Esophagus mucosa (tissue), 1 donor: ENCODE measurements at regions not wholly inside any gene's neighbourhood (a gene's known extent, or its start where the extent isn't known, plus 50 kb on each side); places are given as distances from the start of the nearest gene placed in this dataset.

Experiments
- ATAC-seq: fragments of 200-7000 bp; cut with Tn5 transposase; one replicate; pipeline ENCODE4 v1.9.1; 2020
- donor health status: DM: yes; HTN: yes; CAD: no.

GRCh38 chr1:199113265-199113869 lies 474.5 kb downstream of the PTPRC start:
- ATAC-seq: no peak

GRCh38 chr1:199116488-199116887 lies 477.6 kb downstream of the PTPRC start:
- no peak for ATAC-seq

DNA sequence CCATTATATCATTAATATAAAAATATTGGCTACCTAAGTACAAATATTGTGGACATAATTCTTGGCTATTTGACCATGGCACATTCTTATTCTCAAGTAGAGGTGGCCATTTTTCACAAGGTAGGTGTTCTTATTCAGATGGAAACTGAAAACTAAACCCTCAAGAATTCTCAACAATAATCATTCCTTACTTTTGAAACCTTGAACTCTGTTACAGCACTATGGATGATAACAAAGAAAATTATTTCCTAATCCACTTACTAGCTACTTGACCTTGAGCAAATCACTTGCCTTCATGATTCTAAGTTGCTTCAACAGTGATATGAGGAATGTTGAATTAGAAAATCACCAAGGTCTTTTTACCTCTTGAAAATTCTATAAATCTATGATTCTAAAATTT lies 482.2 kb downstream of the PTPRC start:
- no peak for ATAC-seq

DNA sequence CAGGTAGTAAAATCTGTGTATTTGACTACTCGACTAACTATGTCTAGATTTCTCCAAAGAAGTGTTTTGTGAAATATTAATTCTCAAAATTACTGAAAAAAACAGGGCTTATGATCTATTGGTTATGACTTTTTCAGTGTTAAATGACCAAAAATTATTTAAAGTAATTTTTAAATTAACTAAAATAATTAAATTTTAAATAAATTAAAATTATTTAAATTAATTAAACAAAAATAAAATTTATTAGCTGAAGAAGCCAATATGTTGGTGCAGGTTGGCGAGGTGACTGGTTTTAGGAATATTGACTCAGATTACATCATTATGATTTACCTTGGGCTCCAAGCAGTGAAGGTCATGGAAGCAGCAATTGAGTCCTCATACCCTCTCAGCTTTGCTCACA lies 483.2 kb downstream of the PTPRC start:
- ATAC-seq: no peak

DNA sequence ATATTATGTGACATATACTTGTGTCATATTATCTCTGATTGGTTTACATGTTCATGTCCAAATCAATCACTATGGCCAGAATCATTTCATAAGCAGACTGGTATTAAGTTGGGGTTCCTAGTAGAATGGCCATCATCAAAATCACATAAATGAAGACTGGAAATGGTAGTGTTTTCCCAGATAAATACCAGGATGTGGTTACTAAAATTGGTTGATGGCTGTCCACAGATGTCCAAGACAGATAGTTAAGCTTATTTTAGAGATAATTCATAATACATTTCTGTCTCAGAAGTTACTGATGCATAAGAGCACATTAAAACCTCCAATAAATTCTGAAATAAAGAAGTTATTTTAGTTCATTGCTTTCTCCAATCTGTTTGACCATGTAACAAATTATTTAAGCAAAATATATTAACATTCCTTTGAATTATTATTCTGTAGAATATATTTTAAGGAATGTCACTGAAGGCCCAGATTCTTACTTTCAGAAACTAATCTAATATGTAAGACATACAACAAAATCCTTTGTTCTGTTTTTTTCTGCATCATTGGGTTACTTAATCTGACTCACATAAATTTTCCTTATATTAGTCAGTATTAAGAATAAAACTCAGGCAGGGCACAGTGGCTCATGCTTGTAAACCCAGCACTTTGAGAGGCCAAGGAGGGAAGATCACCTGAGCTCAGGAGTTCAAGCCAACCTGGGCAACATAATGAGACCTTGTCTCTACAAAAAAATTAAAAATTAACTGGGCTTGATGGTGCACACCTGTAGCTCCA lies 483.9 kb downstream of the PTPRC start:
- ATAC-seq: no peak

- ATAC-seq: no peak
Measured at GRCh38 chr1:199123615-199124014, 484.8 kb downstream of the PTPRC start.

- no peak for ATAC-seq
Measured at GRCh38 chr1:199124351-199124750, 485.5 kb downstream of the PTPRC start.

DNA sequence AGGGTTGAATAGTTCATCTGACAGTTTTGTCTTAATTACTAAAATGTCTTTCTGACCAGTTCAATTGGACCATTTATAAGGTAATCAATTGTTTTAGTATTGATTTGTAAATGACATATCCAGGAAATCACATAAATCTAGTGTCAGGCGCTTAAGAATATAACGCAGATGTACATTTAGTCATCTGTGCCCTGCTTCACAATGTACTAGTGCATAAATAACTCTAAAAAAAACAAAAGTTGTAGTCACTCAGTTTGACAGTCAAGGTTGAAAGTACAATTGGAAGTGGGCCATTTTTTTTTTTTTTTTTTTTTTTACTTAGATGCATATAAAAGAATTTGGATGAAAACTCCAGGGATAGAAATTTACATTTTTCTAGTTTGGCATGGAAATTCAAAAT lies 490.4 kb downstream of the PTPRC start:
- ATAC-seq: no peak

DNA sequence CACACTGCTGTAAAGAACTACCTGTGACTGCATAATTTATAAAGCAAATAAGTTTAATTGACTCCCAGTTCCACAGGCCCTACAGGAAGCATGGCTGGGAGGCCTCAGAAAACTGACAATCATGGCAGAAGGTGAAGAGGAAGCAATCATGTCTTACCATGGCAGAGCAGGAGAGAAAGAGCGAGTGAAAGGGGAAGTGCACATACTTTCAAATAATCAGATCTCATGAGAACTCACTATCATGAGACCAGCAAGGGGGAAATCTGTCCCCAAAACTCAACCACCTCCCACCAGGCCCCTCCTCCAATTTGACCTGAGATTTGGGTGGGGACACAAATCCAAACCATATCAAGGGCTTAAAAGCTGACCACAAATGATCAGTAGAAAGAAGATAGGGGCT lies 493.2 kb downstream of the PTPRC start:
- ATAC-seq: no peak

DNA sequence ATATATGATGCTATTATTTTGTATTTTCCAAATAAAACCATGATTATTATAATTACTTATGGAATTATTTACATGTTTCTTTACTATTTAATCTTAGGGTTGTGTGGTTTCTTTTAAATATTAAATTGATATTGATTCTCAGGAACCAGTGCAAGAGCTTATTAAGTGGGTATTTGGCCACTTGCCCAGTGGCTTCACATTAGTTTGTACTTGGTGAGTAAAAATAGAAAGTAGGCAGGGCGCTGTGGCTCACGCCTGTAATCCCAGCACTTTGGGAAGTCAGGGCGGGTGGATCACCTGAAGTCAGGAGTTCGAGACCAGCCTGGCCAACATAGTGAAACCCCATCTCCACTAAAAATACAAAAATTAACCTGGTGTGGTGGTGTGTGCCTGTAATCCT lies 497.1 kb downstream of the PTPRC start:
- ATAC-seq: no peak

DNA sequence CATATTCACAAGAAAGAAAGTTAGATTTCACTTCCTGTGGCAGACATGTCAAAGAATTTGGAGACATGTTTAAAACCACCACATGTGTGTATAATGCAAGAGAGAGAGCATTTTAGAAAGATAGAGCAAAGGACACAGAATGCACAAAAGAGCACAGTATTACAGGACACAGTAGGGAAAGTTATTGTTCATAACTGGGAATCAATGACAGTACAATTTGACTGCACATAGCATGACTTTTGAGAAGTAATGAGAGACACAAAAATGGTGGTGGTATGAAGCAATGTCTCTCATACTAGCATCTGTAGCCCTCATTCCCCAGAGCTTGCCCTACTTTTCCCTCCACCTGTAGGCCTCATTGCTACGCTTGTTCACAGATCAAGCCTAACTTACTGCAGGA lies 499.2 kb downstream of the PTPRC start:
- ATAC-seq: no peak

DNA sequence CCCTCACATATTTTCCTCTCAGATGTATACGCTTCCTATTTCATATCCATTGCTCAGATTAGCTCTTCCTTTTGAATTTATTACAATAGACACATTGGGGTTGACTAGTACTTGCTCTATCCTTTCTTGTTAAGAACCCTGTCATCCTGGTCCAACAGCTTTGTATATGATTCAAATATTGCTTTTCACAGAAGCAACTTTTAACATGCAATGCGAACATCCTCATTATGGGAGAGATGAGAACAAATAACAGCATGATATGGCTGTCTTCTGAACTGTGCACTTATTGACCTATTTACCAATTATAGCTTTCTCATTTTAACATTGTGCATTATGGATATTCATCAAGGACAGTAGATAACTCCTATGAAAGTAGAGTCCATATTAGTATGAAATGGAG lies 510.8 kb downstream of the PTPRC start:
- ATAC-seq: no peak

- ATAC-seq: no peak
Measured at GRCh38 chr1:199150756-199151155, 511.9 kb downstream of the PTPRC start.

DNA sequence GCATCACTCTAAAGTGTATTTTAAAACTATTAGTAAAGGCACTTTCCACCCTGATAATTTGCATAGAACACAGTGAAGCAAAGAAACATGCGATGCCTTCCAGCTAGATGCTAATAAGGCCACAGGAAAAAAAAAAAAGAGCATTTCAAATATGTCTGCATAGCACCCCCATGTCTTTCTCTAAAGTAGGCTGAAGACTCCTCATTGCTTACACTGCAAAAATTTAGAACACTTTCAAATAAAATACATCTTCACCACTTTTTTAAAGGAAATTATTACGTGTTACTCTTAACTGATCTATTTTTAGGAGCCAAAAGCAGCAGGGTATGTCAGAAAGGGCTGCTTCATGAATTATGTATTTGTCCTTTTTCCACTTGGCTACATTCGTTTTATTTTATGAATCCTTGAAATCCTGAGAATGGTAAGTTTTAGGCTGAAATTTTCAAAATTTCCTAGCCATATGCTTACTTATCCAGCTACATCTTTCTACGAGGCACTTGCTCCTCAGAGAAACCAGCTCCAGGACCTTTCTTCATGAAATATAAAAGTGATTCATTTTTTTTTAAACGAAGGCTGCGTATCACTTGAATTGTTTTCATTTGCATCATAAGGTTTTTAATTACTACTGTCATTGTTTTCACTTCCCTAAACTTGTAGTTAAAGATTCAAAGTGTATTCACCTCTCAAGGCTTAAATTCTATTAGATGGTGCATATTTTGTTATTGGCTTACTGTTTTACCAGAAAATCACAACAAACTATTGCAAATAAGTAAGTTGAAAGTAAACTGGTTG lies 513.0 kb downstream of the PTPRC start:
- no peak for ATAC-seq

- no peak for ATAC-seq
Measured at GRCh38 chr1:199152676-199153075, 513.8 kb downstream of the PTPRC start.

GRCh38 chr1:199155166-199156019 lies 516.6 kb downstream of the PTPRC start:
- ATAC-seq: no peak

- no peak for ATAC-seq
Measured at GRCh38 chr1:199157494-199157893, 518.7 kb downstream of the PTPRC start.

DNA sequence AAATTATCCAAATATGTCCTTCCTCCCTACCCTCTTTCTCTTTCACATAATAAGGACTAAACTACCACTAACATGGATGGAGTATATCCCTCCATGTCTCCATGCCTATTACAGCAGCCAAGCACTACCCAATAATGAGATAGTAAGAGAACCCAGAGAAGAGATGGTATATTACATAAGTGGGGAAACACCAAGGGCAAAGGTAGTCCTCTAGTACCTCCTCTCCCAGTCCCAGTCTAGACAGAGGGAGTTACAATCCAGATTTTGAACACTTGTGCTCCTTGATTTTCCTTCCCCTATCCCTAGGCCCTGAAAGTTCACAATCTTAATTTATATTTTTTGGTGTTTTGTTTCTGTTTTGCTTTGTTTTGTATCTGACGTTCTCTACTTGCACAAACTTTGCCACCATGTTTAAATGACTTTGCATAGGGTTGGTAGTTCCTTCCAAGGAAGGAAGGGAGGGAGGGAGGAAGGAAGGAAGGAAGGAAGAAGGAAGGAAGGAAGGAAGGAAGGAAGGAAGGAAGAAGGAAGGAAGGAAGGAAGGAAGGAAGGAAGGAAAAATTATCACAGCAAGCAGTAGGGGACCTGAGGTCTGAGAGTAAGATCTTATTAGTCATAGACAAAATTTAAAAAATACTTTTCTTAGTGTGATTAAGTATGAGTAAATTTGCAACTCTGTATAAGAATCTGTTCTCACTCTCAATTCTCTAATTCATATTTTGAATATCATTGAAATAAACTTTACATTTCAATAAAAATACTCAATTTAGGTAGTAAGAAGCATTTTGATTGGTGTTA lies 521.9 kb downstream of the PTPRC start:
- no peak for ATAC-seq

GRCh38 chr1:199161319-199161680 lies 522.5 kb downstream of the PTPRC start:
- ATAC-seq: no peak

DNA sequence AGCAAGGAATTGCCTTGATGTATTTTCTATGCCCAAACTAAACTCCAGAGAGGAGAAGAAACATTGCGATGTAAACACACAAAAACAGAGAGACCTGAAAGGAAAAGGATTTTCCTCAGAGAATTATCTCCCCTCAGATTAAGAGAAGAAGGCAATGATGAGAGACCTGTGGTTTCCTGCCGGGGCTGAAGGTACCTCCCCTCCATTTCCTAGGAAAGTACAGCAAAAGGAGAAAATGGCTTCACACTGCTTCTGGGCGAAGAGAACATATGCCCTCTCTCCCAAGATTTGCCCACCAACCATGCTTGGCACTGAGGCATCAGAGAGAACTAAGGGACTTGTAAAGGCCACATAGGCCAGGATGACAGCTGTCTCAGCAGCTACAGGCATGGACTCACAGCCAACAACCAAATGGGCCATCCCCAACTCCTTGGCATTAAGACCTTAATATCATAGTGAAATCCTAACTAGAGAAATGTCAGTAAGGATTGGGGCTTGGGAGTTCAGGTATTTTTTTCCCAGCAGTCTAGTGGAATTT lies 523.0 kb downstream of the PTPRC start:
- no peak for ATAC-seq

GRCh38 chr1:199163267-199163666 lies 524.4 kb downstream of the PTPRC start:
- no peak for ATAC-seq

DNA sequence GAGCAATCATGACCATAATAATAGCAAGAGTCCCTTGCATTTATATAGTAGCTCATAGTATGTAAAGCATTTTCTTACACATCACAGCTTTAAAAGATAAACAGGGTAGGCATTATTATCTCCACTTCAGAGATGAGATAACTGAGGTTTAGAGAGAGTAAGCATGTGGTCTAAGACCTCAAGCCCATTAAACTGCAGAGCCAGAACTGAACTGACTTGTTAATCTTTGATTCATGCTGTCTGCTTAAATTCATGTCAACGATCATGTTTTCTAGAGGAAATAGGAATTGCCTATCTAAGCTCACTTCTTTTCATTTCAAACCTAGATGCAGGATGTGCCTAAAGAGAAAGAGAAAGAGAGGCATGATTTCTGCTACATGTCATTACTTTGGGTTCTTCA lies 524.8 kb downstream of the PTPRC start:
- no peak for ATAC-seq
